AG04450 (cell line): ENCODE measurements at regions not wholly inside any gene's neighbourhood (a gene's known extent, or its start where the extent isn't known, plus 50 kb on each side); places are given as distances from the start of the nearest gene placed in this dataset.

Source experiments
- CTCF ChIA-PET: fragments of 300-600, 350-600 bp; formaldehyde crosslinking; extraction: SDS; loops from one replicate; lab custom pipeline; 2022; ENCODE audit warnings: antibody characterized with exemption, inconsistent platforms; lab: Charles Lee
- POLR2A ChIA-PET: fragments of 350-600 bp; formaldehyde crosslinking; extraction: SDS; loops from one replicate; lab custom pipeline; 2021; ENCODE audit warnings: antibody characterized with exemption, inconsistent platforms; lab: Yijun Ruan, JAX
- DNase-seq: peaks from one replicate; pipeline ENCODE4 v3.0.0-alpha.2; 2011; ENCODE audit warnings: low read depth, low spot score
- H3K27ac ChIP-seq: one replicate; pipeline ENCODE4 v1.5.1; 2012; ENCODE audit warnings: low read depth, low read length, control low read depth
- H3K27me3 ChIP-seq: one replicate; pipeline ENCODE4 v1.6.0; 2012; ENCODE audit warnings: low read length; ENCODE audit not compliant: control insufficient read depth, insufficient read depth
- H3K4me3 ChIP-seq: 2 replicates; pipeline ENCODE4 v1.5.1; 2011; ENCODE audit warnings: mild to moderate bottlenecking, low read depth, low read length, control low read depth
- H3K9me3 ChIP-seq: 2 replicates; pipeline ENCODE4 v1.5.1; 2012; ENCODE audit warnings: low read length; ENCODE audit not compliant: control insufficient read depth, insufficient read depth
- TF ChIP-seq, protein P1 (sequence below): IDR thresholded peaks from 2 replicates; pipeline ENCODE4 v1.5.1; 2011; ENCODE audit warnings: low read depth, low read length, control low read depth, inconsistent platforms

DNA sequence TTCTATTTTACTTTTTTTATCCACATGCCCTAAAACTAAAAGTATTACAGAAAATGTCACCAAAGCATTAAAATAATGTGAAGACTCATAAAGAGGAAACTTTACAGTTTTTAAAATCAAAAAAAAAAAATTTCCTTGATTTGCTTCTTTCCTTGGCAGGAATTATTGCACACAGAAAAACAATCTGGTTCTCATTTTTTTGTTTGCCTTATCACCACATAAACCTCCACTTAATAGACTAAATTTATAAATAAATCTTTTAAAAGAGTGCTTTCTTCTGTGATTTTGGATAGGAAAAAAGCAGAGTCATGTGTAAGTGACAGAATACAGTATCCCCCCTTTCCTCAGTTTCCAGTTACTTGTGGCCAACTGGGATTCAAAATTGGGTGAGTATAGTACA, 695.1 kb upstream of the CITED2 start:
- no peaks in the 10 kb centered on the region for H3K9me3 ChIP-seq
- no peak overlapping the region for H3K27ac ChIP-seq
- H3K4me3 ChIP-seq: no peak overlapping the region
- no peaks in the 10 kb centered on the region for H3K27me3 ChIP-seq
- ChIA-PET CTCF (no interaction called here), POLR2A (no interaction called here)
- DNase-seq: no peak
- TF ChIP-seq, protein P1, sequence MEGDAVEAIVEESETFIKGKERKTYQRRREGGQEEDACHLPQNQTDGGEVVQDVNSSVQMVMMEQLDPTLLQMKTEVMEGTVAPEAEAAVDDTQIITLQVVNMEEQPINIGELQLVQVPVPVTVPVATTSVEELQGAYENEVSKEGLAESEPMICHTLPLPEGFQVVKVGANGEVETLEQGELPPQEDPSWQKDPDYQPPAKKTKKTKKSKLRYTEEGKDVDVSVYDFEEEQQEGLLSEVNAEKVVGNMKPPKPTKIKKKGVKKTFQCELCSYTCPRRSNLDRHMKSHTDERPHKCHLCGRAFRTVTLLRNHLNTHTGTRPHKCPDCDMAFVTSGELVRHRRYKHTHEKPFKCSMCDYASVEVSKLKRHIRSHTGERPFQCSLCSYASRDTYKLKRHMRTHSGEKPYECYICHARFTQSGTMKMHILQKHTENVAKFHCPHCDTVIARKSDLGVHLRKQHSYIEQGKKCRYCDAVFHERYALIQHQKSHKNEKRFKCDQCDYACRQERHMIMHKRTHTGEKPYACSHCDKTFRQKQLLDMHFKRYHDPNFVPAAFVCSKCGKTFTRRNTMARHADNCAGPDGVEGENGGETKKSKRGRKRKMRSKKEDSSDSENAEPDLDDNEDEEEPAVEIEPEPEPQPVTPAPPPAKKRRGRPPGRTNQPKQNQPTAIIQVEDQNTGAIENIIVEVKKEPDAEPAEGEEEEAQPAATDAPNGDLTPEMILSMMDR: no peak

DNA sequence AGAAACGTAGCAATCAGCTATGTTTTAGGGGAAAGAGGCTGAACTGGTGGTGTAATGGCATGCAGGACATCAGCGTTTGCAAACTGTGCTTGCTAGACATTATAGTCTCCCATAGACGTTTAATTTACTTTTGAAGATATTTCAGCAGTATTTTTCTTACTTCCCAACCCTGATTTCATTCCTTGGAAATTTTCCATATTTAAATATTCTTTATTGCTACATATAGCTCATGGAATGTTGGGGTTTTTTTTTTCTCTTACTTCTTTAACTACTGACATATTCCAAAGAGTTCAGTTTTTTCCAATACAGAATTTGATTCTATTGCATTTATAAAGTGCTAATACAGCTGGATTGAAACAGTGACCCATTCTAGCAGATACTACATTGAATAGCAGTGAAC, 694.4 kb upstream of the CITED2 start:
- Histone ChIP-seq H3K9me3 (no peaks in the 10 kb centered on the region), H3K27ac (no peak overlapping the region), H3K4me3 (no peak overlapping the region), H3K27me3 (no peaks in the 10 kb centered on the region)
- POLR2A ChIA-PET: interaction anchor here (0.7 kb wide), 1 partner anchor 694 kb away, joined by 4 read pairs; the partner anchor contains the start of gene CITED2
- CTCF ChIA-PET: no interaction called here
- DNase-seq: no peak
- TF ChIP-seq, protein P1: no peak

DNA sequence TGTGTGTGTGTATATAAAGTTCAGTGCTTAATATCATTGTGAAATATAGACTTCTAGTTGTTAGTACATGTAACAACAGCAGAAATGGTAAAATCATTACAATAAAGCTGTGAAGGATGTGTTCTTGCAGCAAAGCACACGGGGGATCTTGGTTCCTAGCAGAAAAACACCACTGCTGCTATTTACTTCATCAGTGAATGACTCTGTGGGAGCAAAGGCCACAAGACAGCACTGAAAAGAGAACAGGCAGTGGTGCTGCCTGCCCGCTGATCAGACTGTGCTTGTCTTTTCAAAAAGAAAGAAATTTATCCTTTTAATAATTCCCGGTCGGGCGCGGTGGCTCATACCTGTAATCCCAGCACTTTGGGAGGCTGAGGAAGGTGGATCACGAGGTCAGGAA, 689.9 kb upstream of the CITED2 start:
- ChIA-PET CTCF (interaction anchor here (1.1 kb wide), 1 partner anchor 695 kb away, joined by 3 read pairs; no protein-coding TSS in a partner anchor), POLR2A (no interaction called here)
- no peaks in the 10 kb centered on the region for H3K27me3 ChIP-seq
- H3K27ac ChIP-seq: no peak overlapping the region
- TF ChIP-seq, protein P1: no peak
- H3K4me3 ChIP-seq: no peak overlapping the region
- no peaks in the 10 kb centered on the region for H3K9me3 ChIP-seq
- DNase-seq: no peak

DNA sequence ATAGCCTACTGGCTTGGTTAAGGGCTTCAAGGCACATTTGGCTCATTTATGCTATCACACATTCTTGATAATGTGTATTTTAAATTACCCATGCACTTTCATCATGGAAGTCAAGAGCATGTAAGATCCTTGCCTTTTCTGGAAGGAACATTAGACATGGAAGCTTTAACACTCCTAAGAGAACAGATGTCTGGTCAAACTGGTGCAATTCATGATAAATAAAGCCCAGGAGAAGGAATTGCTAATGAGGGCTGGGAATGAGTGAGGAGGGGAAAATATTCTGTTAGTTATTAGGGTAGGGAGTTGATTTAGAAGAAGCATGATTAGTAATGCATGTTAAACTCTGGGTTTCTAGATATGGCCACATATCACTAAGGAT, 688.6 kb upstream of the CITED2 start:
- H3K27ac ChIP-seq: peak overlapping the region; percentile 82
- DNase-seq: no peak
- POLR2A ChIA-PET: no interaction called here
- CTCF ChIA-PET: no interaction called here
- no peaks in the 10 kb centered on the region for H3K27me3 ChIP-seq
- no peaks in the 10 kb centered on the region for H3K9me3 ChIP-seq
- TF ChIP-seq, protein P1: no peak
- no peak overlapping the region for H3K4me3 ChIP-seq

DNA sequence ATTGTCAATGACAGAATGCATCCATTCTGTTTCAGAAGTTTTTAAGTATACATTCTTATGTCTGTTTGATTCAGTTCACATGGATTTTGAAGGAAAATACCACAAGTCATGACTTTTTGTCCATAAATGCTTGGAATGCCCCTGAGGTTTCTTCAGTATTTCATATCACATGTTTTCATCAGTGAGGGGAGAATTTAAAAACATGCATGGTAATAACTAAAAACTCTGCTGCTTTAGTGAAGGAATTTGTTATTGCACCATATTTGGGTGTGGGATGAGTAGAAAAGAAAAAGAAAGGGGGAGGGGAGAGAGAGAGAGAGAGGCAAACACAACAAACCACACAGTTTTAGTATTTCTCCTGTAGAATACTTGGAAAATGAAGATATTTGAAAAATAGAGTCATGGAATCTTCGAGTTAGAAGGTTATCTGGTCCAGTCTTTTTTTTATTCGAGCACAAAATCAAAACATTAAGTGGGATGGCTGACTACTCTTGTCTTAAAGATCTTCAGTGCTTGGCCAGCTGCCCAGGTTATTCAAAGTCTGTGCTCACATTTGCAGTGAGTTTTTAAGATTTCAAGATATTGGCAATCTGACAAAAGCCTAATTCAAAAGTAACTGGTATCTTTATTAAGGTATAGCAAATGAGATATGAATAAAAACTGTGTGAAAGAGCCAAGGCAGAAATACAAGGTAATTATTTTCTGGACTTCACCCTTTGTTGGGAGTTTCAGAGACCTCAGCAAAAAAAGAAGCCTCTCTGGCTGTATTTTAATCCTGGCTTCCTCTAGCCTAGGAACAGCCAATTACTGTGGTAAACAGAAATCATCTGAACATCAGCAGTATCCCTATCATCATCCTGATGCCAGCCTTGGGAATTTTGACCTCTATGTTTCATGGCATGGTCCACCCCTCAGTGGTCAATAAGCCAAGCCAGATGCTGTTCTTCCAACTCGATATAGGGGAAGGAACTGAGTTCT, 687.9 kb upstream of the CITED2 start:
- Histone ChIP-seq H3K4me3 (no peak overlapping the region), H3K9me3 (no peaks in the 10 kb centered on the region), H3K27me3 (no peaks in the 10 kb centered on the region), H3K27ac (peak overlapping the region; percentile 84)
- ChIA-PET CTCF (no interaction called here), POLR2A (no interaction called here)
- DNase-seq: peak; percentile 88
- TF ChIP-seq, protein P1: no peak
